GM12878 (cell line): ENCODE measurements at regions not wholly inside any gene's neighbourhood (a gene's known extent, or its start where the extent isn't known, plus 50 kb on each side); places are given as distances from the start of the nearest gene placed in this dataset.

Experiments used
- ATAC-seq: fragments of 200-7000 bp; cut with Tn5 transposase; 3 replicates; pipeline ENCODE4 v1.9.1; 2020; ENCODE audit warnings: mild to moderate bottlenecking, moderate library complexity
- BruUV-seq: library from RNA; stranded (reverse); fragments of 400-500 nt; replicated peaks from 2 replicates; lab custom pipeline; 2021; lab: Mats Ljungman, UMichigan
- CTCF ChIA-PET: fragments of 300-600 bp; sonication (Branson Sonifier 250); formaldehyde crosslinking; extraction: SDS; loops from one replicate; lab custom pipeline; 2021; ENCODE audit warnings: inconsistent platforms; lab: Yijun Ruan, JAX
- POLR2A ChIA-PET: fragments of 350-600 bp; formaldehyde crosslinking; extraction: SDS; loops from one replicate; lab custom pipeline; 2021; ENCODE audit warnings: inconsistent platforms; lab: Charles Lee
- RAD21 ChIA-PET: fragments of 300-600 bp; sonication (Branson Sonifier 250); formaldehyde crosslinking; loops from one replicate; lab custom pipeline; 2023; ENCODE audit warnings: antibody characterized with exemption; ENCODE audit not compliant: unreplicated experiment; lab: Charles Lee
- SMC1A ChIA-PET: fragments of 300-600 bp; sonication (Branson Sonifier 250); formaldehyde crosslinking; loops from one replicate; lab custom pipeline; 2023; ENCODE audit not compliant: unreplicated experiment, uncharacterized antibody; lab: Charles Lee
- DNase-seq: peaks from one replicate; pipeline ENCODE4 v3.0.0-alpha.2; 2011; ENCODE audit warnings: low read depth, low spot score
- FAIRE-seq: peaks from 3 replicates; lab custom pipeline; 2011; peaks lifted over from hg19 to GRCh38; lab: Jason Lieb, UNC
- H2AFZ ChIP-seq: 2 replicates; pipeline ENCODE4 v1.6.0; 2011; ENCODE audit warnings: low read depth, low read length, control low read depth; ENCODE audit not compliant: control insufficient read depth
- H3K27ac ChIP-seq: 2 replicates; pipeline ENCODE4 v1.5.1; 2011; ENCODE audit warnings: control low read depth; ENCODE audit not compliant: control insufficient read depth, insufficient read depth
- H3K27me3 ChIP-seq, 2 experiments: replicated peaks in 1 of 2; 2 replicates each; pipeline versions ENCODE4 v1.6.0 to v1.6.1; 2011; ENCODE audit warnings: low read length in 1 of 2; ENCODE audit not compliant: control insufficient read depth in 2 of 2, insufficient read depth in 2 of 2
- H3K36me3 ChIP-seq, 2 experiments: 2 replicates each; pipeline ENCODE4 v1.5.1; 2011; ENCODE audit warnings: low read length in 1 of 2; ENCODE audit not compliant: control insufficient read depth in 2 of 2, insufficient read depth in 2 of 2
- H3K4me1 ChIP-seq: 2 replicates; pipeline ENCODE4 v1.6.1; 2011; ENCODE audit warnings: mild to moderate bottlenecking, low read length, moderate library complexity, mixed read lengths; ENCODE audit not compliant: control insufficient read depth, insufficient read depth
- H3K4me2 ChIP-seq: 2 replicates; pipeline ENCODE4 v1.6.0; 2011; ENCODE audit warnings: control low read depth; ENCODE audit not compliant: control insufficient read depth, insufficient read depth
- H3K4me3 ChIP-seq: fragments of 200-600 bp; sonication (generic); 2 replicates; pipeline ENCODE4 v1.5.1; 2016
- H3K79me2 ChIP-seq: 2 replicates; pipeline ENCODE4 v1.6.0; 2011; ENCODE audit warnings: low read length; ENCODE audit not compliant: control insufficient read depth, insufficient read depth
- H3K9ac ChIP-seq: 2 replicates; pipeline ENCODE4 v1.8.0; 2011; ENCODE audit warnings: low read length, control low read depth, mixed read lengths; ENCODE audit not compliant: control insufficient read depth, insufficient read depth
- H3K9me3 ChIP-seq: replicated peaks from 3 replicates; pipeline ENCODE4 v1.5.1; 2011; ENCODE audit warnings: mild to moderate bottlenecking, low read length; ENCODE audit not compliant: control insufficient read depth, insufficient read depth
- H4K20me1 ChIP-seq: 2 replicates; pipeline ENCODE4 v1.6.0; 2011; ENCODE audit not compliant: control insufficient read depth, insufficient read depth
- ASH2L ChIP-seq: fragments of 300-600, 200-600 bp; sonication (generic); IDR thresholded peaks from 2 replicates; pipeline ENCODE4 v1.6.1; 2017; ENCODE audit warnings: low read depth, mild to moderate bottlenecking, borderline replicate concordance
- ATF7 ChIP-seq: fragments of 450-650 bp; IDR thresholded peaks from 2 replicates; pipeline ENCODE4 v1.6.1; 2016; ENCODE audit warnings: low read depth, mild to moderate bottlenecking
- E2F4 ChIP-seq: IDR thresholded peaks from 2 replicates; pipeline ENCODE4 v1.6.1; 2012; ENCODE audit warnings: low read depth, low read length, improper control_type of control experiment
- E2F8 ChIP-seq: fragments of 450-650 bp; IDR thresholded peaks from 2 replicates; pipeline ENCODE4 v1.6.1; 2018; ENCODE audit warnings: mild to moderate bottlenecking, low read depth, moderate library complexity; ENCODE audit not compliant: partially characterized antibody
- IKZF2 ChIP-seq, 2 experiments: fragments of 450-650 bp; IDR thresholded peaks; 2 replicates each; pipeline ENCODE4 v1.6.1; 2017; ENCODE audit warnings: mild to moderate bottlenecking in 2 of 2, moderate library complexity in 2 of 2
- IRF3 ChIP-seq: fragments of 450-650 bp; IDR thresholded peaks from 2 replicates; pipeline ENCODE4 v1.6.1; 2014; ENCODE audit warnings: mild to moderate bottlenecking
- IRF4 ChIP-seq: IDR thresholded peaks from 2 replicates; pipeline ENCODE4 v1.6.1; 2011; ENCODE audit warnings: low read depth, low read length
- NR2F1 ChIP-seq: fragments of 450-650 bp; conservative IDR thresholded peaks from 2 replicates; pipeline ENCODE4 v1.6.1; 2017; ENCODE audit warnings: mild to moderate bottlenecking
- PKNOX1 ChIP-seq: fragments of 450-650 bp; IDR thresholded peaks from 2 replicates; pipeline ENCODE4 v1.6.1; 2016; ENCODE audit warnings: mild to moderate bottlenecking
- RUNX3 ChIP-seq: IDR thresholded peaks from 2 replicates; pipeline ENCODE4 v1.6.1; 2012; ENCODE audit warnings: low read length, inconsistent platforms
- STAT3 ChIP-seq: IDR thresholded peaks from 2 replicates; pipeline ENCODE4 v1.6.1; 2011; ENCODE audit warnings: low read depth, low read length, improper control_type of control experiment
- SUPT20H ChIP-seq: IDR thresholded peaks from 2 replicates; pipeline ENCODE4 v1.6.1; 2011; ENCODE audit warnings: low read depth, mild to moderate bottlenecking, low read length, moderate library complexity, borderline replicate concordance; ENCODE audit not compliant: control insufficient read depth
- WGBS: methylation state at CpG from one replicate; pipeline ENCODE4 v1.1.6; 2016; ENCODE audit warnings: low lambda C conversion rate; ENCODE audit not compliant: insufficient replicate concordance, insufficient coverage; ENCODE audit errors: missing lambda C conversion rate; 5-methylcytosine and 5-hydroxymethylcytosine counted together
- in situ Hi-C: fragments of 300-500 bp; cut with MboI; formaldehyde crosslinking; loops from 9 replicates; pipeline ENCODE4 v1.14.3; 2018; ENCODE audit warnings: mixed read lengths
- intact Hi-C: fragments of 100-400 bp; cut with micrococcal nuclease; formaldehyde crosslinking; loops from one replicate; pipeline ENCODE4 v1.14.2; 2022; ENCODE audit not compliant: unreplicated experiment
- TF ChIP-seq, protein P1 (sequence below): IDR thresholded peaks from 2 replicates; pipeline ENCODE4 v1.6.1; 2012; ENCODE audit warnings: low read depth, low read length, improper control_type of control experiment

DNA sequence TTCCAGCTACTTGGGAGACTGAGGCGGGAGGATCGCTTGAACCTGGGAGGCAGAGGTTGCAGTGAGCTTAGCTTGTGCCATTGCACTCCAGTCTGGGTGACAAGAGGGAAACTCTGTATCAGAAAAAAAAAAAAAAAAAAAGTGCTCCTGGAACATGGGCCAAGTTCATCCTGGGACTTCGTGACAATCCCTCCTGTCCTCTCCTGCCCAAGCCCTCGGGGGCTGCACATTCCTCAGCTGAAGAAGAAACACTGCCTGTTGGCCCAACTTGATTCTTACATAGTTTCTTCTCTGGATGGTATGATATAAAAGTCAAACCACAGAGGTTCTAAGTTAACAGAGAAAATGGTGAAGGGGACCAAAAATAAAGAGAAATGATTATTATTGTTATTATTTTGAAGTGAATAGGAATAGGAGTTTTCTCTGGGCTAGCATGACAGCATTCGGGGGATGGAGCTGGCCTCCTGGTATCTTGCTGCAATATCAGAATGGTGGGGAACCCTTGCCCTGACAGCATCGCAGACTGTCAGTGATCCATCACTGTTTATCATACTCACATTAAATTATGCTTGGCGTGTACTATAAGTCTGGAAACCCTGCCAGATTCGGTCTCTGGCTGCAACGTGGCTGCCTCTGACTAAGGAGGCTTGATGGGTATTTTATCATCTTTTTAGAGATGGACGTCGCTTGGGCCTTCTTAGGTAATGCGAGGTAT is 113.7 kb upstream of the OXGR1 start:
- ChIA-PET POLR2A (no interaction called here), RAD21 (interaction anchor here (0.7 to 6.4 kb wide), 6 partner anchors 105 to 459 kb away, joined by 3 to 74 read pairs (median 10); no protein-coding TSS in a partner anchor), CTCF (interaction anchor here (0.9 to 6.9 kb wide), 13 partner anchors 9 to 692 kb away, joined by 3 to 135 read pairs (median 4); no protein-coding TSS in a partner anchor), SMC1A (interaction anchor here (0.7 to 7.7 kb wide), 8 partner anchors 17 to 475 kb away, joined by 3 to 99 read pairs (median 4); no protein-coding TSS in a partner anchor)
- Histone ChIP-seq H3K27ac (no peak overlapping the region), H3K4me1 (no peaks in the 10 kb centered on the region), H3K4me3 (no peak overlapping the region), H3K27me3 (no peaks in the 10 kb centered on the region), H4K20me1 (no peaks in the 10 kb centered on the region), H3K79me2 (no peaks in the 10 kb centered on the region), H3K9ac (no peak overlapping the region), H3K36me3 (no peaks in the 10 kb centered on the region), H3K4me2 (no peak overlapping the region), H3K9me3 (no peaks in the 10 kb centered on the region; the same call in 2 of the 3 replicates), H2AFZ (no peak overlapping the region)
- intact Hi-C loops: loop anchor here (10.0 kb wide), 1 partner anchor 697 kb away; no protein-coding TSS in a partner anchor
- ATAC-seq (no peak), DNase-seq (no peak), FAIRE-seq (no peak)
- BruUV-seq: no TSS peak
- in situ Hi-C loops: no loop called here
- 50% methylated on average over 12 of the region's 12 CpGs for WGBS
- TF ChIP-seq STAT3: no peak
- no peak for TF ChIP-seq ATF7
- no peak for TF ChIP-seq E2F8
- no peak for TF ChIP-seq IRF4
- TF ChIP-seq NR2F1: no peak
- TF ChIP-seq PKNOX1: no peak
- no peak for TF ChIP-seq SUPT20H
- TF ChIP-seq IRF3: no peak
- TF ChIP-seq, protein P1, sequence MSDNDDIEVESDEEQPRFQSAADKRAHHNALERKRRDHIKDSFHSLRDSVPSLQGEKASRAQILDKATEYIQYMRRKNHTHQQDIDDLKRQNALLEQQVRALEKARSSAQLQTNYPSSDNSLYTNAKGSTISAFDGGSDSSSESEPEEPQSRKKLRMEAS: no peak
- TF ChIP-seq ASH2L: no peak
- TF ChIP-seq RUNX3: no peak
- no peak for TF ChIP-seq IKZF2 (IDR thresholded peaks at IDR 0.05)
- TF ChIP-seq E2F4: no peak
